NCI-H128 (cell line): ENCODE measurements at regions not wholly inside any gene's neighbourhood (a gene's known extent, or its start where the extent isn't known, plus 50 kb on each side); places are given as distances from the start of the nearest gene placed in this dataset.

Experiments used
- DNase-seq: peaks from one replicate; lab custom pipeline; 2025; ENCODE audit not compliant: unreplicated experiment; lab: John Stamatoyannopoulos, UW

DNA sequence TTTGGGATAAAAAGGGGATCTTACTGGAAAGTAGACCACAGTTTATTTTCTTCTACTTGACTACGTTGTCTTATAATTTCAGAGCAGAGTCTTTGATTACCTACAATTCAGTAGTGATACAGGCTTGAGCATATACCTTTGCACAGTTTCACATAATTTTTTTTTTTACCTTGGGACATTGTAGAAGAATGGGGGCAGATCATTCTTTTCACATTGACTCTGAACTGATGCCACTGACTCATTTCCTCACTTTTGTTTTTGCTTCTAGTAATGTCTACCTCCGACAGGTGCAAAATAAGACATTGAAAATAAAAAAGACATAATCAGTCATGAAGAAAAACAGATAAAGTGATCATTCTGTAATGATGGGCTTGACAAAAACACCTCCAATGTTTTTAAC is 688.3 kb upstream of the CHORDC1 start:
- DNase-seq: no peak

DNA sequence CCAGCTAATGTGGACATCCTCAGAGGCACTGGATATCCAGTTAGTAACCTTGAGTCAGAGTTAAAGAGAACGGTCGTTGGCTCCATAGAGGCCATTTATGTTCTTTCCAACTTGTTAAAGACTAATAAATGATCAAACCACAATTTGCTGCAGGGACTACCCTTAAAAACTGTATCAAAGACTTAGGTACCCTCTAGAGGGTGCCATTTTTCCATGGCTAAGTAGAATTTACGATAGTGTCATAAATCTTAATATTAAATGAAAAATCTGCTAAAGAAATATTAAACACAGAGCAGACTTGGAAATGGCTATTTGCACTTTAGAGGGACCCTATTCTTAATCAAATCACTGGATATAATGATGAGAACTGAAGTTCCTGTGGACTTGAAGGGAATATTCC is 685.2 kb upstream of the CHORDC1 start:
- DNase-seq: no peak

DNA sequence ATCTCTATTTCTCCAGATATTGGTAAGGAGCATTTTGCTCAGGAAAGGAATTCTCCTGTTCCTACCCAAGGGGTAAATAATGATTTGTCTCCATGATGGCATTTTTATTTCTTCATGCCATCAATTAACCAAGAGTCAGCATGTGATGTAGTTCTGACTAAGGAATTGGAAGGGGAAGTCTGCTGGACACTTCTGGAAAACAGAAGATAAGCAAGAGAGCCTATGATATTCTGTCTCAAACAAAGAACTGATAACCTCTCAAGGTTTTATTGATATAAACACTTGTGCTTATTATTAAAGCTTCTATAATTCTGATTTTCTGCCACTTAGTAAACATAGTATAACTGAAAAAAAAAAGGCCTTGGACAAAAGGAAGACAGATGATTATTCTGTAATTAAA is 673.0 kb upstream of the CHORDC1 start:
- DNase-seq: no peak

DNA sequence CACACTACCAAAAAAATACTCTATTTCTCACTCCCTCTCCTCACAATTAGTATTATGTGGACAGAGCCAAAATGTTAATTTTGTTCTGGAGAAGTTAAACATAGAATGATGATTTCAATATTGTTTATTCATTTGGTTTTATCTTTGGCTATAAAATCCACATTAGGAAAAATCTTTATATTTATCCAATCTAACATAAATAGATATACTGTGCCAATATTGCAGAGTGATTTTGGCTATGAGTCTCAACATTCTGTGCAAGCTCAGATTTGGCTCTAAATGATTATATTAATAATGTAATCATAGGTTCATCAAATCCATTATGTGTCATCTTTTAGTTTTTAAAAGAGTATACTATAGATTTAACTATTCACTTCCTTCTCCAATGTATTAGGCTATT is 667.5 kb upstream of the CHORDC1 start:
- no peak for DNase-seq

DNA sequence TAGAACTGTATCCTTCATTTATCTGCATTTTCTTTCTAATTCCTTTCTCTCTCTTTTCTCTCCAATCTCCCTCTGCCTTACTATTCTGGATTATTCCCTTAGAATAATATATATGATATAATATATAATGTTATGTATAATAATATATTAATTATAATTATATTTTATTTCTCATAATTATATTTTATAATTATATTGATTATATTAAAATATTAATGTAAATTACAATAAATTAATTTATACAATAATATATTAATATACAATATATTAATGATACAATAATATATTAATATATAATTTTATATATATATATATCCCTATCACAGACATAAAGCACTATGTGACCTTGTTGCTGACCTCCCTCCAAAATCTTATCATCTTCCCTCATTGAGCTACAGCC is 661.3 kb upstream of the CHORDC1 start:
- no peak for DNase-seq

DNA sequence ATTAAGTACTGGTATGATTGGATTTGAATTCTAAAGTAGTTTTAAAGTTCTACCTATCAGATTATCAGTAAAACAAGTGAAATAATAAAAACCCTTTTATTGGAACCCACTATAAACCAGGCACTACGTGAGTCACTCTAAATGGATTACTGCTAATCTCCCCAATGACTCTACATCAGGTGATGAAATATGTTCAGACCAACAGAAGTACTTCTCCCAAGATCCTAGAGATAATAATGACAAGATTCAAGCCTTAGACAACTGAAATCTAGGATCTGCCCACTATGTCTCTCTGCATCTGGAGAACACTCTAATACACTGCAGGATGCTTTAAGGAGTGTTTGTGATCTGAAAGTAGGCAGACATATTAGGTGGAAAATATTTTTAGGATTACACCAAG is 652.1 kb upstream of the CHORDC1 start:
- no peak for DNase-seq

DNA sequence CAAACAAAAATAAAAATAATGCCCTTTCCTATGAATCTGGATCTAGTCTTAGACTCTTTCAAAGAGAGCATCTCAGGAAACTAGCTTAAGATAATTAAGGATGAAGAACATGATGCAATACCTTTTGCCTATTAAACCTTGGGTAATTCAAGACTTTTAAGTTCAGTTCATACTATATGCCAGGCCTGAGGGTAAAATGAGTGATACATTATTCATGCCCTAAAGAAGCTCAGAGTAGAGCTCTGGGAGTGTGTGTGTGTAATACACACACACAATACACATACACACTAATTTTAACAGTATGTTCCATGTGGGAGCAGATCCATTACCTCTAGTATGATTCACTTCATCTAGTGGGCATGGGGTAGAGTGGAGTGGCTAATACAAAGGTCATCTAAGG is 651.4 kb upstream of the CHORDC1 start:
- no peak for DNase-seq

DNA sequence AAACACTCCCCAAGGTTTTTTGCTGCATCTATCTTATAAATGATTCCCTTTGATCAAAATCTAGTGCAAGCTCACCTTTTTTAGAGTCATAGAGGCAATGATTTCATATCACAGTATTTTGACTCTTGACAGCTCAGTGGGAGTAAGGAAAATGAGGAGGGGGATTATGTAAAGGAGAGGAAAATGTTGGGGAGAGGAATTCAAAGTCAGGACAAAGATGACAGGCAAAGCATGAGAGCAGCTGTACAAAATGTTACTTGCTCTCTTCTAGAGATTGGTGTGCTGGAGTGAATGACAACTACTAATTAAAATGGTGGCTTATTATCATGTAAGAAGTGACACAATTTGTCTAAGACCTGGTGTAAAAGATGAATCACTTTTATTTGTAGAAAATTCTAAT is 644.6 kb upstream of the CHORDC1 start:
- no peak for DNase-seq

DNA sequence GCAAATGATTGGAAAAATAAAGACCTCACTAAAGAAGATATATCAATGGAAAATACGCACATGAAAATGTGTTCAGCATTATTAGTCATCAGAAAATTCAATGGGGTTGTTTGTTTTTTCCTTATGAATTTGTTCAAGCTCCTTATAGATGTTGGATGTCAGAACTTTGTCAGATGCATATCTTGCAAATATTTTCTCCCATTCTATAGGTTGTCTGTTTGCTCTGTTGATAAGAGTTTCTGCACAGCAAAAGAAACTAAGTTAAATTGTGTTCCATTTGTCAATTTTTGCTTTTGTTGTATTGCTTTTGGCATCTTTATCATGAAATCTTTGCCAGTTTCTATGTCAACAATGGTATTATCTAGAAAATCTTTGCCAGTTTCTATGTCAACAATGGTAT is 633.9 kb upstream of the CHORDC1 start:
- DNase-seq: no peak

DNA sequence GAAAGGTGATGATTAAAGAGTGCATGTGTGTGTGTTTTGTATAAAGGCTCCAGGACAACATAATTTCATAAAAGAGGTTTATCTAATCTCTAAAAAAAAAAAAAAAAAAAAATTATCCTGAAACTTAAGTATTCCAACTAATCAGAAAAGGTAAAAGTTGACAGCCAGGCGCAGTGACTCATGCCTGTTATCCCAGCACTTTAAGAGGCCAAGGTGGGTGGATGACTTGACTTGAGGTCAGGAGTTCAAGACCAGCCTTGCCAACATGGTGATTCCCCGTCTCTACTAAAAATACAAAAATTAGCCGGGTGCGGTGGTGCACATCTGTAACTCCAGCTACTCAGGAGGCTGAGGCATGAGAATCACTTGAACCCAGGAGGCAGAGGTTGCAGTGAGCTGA is 632.7 kb upstream of the CHORDC1 start:
- DNase-seq: no peak

DNA sequence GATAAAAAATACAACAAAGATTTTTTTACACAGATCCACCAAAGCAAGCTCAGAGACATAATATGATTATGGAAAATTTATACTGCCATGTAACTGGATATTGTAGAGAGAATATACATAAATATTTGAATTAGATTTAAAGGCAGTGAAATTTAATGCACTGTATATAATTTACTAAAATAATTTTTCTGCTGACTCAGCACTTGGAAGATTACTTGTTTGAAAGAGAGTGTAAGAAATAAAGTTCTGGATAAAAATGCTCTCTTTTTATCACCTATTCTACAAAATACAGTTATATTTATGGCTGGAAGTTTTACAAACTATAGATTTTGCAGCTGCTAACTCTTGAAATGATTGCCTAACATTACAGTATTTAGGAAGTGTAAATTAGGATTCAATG is 628.3 kb upstream of the CHORDC1 start:
- no peak for DNase-seq

DNA sequence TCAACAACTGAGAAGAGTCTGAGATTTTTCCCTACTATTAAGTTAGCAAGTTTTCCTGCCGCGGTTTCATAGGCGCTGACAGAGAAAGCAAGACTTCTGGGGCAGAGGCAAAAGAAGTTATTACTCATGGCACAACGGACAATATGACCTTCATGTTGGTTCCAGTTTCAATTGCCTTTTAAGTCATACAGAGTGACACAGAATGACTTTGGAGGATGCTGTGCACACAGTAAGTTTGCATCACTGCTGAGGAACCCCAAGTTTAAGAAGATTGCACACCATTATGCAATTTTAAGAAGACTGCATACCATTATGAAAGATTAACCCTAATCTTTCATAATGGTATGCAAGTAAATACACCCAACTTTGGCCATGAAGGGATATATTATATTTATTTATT is 626.5 kb upstream of the CHORDC1 start:
- DNase-seq: no peak

DNA sequence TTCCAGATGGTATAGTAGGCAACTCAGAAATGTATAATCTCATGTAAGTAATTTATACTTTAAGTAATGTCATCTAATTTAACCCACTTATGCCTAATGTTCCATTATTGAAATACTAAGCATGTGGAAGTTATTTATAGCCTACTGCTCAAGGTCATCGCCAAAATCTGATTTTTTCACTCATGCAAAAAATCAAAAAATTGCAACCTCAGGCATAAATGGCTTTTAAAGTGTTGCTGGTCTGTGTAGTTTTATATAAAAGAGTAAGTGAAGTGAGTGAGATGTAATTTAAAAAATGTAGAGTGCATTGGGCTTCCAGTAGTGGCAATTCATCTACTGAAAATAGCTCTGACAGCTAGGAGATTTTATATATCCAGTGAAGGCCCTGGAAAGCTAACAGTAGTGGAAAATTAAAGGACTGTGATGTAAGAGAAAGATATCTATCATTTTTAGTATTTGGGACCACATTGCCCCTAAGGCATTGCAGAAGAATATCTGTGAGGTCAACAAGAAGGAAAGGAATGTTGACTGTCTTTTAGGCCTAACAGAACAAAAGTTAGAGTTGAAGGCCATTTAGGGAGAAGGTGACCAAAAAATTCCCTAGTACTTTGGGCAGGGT is 624.5 kb upstream of the CHORDC1 start:
- no peak for DNase-seq

DNA sequence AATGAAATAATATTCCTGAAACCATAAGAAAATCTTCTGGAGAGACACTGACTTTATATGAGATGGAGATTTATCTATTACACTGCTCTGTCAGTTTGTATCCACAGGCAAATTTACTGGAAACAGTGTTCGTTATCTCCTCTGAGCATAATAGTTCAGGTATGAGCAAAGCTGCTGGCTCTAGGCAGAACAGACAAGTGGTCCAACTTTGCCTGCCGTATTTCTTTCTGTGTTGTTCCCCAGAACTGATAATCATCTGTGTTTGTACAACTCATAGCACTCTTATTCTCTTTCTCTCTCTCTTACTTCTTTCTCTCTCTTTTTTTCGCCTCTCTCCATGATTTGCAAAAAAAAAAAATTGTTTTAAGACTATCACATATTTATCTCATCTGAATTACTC is 623.8 kb upstream of the CHORDC1 start:
- no peak for DNase-seq

DNA sequence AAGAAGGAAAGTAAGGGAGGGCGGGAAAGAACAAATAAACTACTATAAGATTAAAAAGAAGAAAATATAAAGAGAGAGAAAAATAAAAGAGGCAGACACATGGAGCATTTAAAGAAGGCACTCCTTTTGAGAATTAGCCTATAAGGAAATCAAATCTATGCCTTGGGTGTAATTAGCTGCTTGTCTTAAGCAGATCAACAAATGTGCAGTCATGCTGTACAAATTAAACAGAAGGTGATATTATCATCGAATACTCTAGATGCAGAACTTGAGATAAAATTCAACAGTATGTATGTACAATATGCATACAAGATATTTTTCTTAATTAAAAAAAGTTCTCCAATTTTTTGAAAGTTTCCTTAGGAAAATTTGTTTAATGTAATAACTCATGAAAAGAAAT is 623.0 kb upstream of the CHORDC1 start:
- DNase-seq: no peak

DNA sequence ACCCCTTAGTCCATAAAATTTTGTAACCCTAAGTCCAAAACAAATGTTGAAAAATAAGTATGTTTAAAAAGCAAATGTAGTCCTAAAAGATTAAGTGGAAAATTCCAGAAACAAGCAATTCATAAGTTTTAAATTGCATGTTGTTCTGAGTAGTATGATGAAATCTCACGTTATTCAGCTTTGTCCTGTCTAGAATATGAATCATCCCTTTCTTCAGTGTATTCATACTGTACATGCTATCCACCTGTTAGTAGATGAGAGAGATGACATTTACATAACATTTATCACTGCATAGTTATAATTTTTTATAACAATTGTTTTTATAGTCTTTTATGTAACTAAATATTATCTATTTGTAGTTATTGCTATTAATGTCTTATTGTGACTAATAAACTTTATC is 622.3 kb upstream of the CHORDC1 start:
- no peak for DNase-seq

DNA sequence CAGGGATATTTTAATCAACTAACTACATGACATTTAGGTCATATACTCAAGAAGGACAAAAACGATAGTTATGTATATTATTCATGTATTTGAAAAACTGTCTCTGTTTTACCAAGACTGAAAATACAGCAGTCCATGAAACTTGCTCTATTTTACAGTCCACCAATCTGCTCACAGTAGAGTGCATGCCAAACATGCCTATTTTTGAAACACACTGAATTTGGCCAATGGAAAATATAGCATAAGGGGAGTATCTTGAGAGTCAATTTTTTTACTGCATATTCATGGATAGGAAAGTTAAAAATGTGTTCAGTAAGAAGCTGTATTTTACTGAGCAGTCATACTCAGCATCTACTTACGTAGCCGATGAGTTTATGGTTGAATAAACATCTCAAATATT is 621.2 kb upstream of the CHORDC1 start:
- DNase-seq: no peak

DNA sequence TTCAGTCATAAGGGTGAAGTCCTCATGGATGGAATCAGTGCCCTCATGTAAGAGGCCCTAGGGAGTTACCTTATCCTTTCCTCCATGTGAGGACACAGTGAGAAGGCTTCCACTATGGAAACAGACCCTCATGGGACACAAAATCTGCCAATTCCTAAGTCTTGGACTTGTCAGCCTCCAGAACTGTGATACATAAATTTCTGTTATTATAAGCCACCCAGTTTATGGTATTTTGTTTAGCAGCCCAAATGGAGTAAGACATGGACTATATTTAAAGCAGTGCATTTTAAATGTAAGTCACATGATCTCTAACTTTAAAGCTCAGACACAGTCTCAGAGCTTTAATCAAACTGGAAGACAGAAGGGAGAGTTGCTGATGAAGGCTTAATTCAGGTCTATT is 619.8 kb upstream of the CHORDC1 start:
- DNase-seq: no peak

DNA sequence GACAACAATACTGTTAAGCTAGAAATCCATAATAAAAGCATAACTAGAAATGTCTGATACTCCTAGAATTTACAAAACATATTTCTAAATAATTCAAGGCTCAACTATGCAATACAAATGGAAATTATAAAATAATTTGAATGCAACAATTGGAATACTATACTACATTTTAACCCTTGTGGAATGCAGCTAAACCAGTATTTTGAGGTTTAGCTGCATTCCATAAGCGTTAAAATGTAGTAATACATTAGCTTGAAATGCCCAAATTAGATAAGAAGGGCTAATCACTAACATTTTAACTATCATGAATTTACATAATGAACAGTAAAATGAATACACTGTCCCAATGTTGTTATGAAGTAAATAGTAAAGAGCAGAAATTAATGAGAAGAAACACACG is 617.2 kb upstream of the CHORDC1 start:
- no peak for DNase-seq

DNA sequence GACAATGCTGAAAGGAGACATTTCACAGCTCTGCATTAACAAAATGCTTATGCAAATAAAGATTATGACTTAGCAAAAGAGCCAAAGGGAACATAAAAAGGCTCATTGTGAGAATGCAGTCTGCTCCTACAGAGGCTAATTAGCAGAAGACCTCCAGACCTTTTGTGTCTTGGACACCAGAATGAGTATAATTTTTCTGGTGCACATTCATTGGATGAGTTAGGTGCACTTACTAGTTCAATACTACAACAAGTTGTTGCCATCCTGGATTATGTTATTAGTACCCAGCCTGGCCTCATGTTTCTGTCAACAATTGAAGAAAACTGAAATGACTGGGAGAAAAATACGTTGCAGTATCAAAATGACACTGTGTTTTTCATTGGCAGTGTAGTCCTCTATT is 613.2 kb upstream of the CHORDC1 start:
- DNase-seq: no peak

DNA sequence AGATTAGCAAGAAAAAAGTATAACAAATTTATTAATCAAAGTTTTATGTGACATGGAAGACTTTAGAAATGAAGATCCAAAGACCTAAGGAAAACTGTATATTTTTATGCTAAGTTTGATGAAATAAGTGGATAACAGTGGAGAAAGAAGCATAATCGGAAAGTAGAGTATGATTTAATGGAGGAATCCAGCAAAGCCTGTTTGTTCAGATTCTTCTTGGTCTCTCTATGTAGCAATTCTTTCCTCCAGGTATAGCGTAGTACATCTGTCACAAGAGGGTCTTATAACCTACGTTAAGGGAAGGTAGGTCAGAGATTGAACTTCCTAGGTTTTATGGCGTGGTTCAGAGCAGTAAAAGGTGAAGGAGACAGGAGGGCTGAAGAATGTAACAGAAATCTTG is 600.6 kb upstream of the CHORDC1 start:
- DNase-seq: no peak

DNA sequence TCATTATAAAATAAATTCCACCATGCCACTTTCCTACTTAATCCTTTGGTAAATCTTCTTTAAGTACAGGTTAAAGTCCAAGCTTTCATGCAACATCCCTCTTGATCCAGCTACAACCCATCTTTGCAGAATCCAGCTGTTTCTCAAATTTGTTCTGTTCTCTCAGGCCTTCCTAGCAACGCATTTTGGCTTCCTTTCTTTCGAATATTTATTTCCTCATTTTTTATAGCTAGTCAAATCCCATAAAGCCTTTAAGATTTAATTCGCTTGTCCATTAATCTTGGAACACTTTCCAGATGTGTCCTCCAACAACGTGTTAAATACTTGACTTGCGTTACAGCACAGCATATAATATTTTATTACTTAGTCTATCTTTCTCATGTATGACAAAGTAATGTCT is 600.1 kb upstream of the CHORDC1 start:
- no peak for DNase-seq

DNA sequence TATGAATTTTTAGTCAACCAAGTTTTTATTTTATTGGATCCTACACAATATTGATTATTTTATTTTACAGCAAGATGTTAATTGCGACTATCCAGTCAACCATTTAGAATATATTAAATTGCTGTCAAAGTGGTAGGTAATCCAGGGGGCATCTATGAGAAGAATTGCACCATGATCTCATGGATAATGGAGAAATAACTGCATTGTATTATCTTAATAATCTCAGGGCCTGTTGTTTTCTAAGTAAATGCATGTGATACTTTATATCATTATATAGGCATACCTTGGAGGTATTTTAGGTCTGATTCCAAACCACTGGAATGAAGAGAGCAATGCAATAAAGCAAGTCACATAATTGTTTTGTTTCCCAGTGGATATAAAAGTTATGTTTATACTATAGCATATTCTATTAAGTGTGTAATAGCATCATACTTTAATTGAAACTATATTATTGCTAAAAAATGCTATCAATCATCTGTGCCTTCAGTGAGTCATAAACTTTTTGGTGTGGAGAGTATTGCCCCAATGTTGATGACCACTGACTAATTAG is 595.4 kb upstream of the CHORDC1 start:
- DNase-seq: no peak

DNA sequence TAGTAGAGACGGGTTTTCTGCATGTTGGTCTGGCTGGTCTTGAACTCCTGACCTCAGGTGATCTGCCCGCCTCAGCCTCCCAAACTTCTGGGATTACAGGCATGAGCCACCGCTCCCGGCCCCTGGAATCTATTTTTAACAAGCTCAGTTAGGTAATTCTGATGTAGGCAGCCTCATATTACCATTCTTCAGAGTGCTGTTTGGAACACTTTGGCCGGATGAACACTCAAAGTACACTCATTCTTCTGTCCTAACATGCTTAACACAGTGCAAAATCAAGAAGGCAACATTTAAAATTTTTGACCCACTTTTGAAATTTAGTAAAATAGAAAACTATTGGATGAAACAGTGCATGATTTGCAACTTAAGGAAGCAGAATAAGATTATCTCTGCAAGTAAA is 586.7 kb upstream of the CHORDC1 start:
- DNase-seq: no peak
